ENCODE measurements at regions not wholly inside any gene's neighbourhood (a gene's known extent, or its start where the extent isn't known, plus 50 kb on each side); places are given as distances from the start of the nearest gene placed in this dataset.

GRCh38 chr1:4598561-4598960 lies 55.8 kb upstream of the AJAP1 start:
- DNase-seq = no peak

- no peak for DNase-seq
These were observed 54.9 kb upstream of the AJAP1 start for GRCh38 chr1:4599521-4599920.

GRCh38 chr1:4599951-4600481 lies 54.4 kb upstream of the AJAP1 start:
- DNase-seq = no peak

- no peak for DNase-seq
These were observed 53.6 kb upstream of the AJAP1 start for GRCh38 chr1:4600615-4601460.

GRCh38 chr1:4601941-4602340 lies 52.5 kb upstream of the AJAP1 start:
- DNase-seq = no peak

GRCh38 chr1:4602462-4603294 lies 51.7 kb upstream of the AJAP1 start:
- no peak for DNase-seq

- DNase-seq = no peak
These were observed 50.9 kb upstream of the AJAP1 start for GRCh38 chr1:4603295-4604110.

All from CD4-positive, alpha-beta T cell treated with Interleukin-17A for 1 hour (primary cell).